Heart left ventricle (tissue), 16 donors: ENCODE measurements at regions not wholly inside any gene's neighbourhood (a gene's known extent, or its start where the extent isn't known, plus 50 kb on each side); places are given as distances from the start of the nearest gene placed in this dataset.

Source experiments
- ATAC-seq, 4 donors: fragments of 200-7000 bp; cut with Tn5 transposase; one replicate each; pipeline ENCODE4 v1.9.1; 2020 to 2022; ENCODE audit warnings: moderate library complexity in 4 of 4, mild to moderate bottlenecking in 3 of 4, moderate number of reproducible peaks in 1 of 4
- DNase-seq, 5 donors: peaks; one replicate each; pipeline ENCODE4 v3.0.0-alpha.2; 2020
- H3K27ac ChIP-seq, 12 donors: fragments of 200-600 bp; sonication (generic) in 4 of 12; one replicate each; pipeline versions ENCODE4 v1.5.0 to v1.8.0; 2016 to 2022; ENCODE audit warnings: mild to moderate bottlenecking in 2 of 12
- H3K27me3 ChIP-seq, 9 donors: fragments of 200-600 bp; sonication (generic) in 2 of 9; one replicate each; pipeline versions ENCODE4 v1.5.1 to v1.8.0; 2016 to 2022; ENCODE audit warnings: mild to moderate bottlenecking in 3 of 9
- H3K36me3 ChIP-seq, 9 donors: fragments of 200-600 bp; sonication (generic) in 2 of 9; one replicate each; pipeline versions ENCODE4 v1.5.0 to v1.8.0; 2018 to 2022; ENCODE audit warnings: mild to moderate bottlenecking in 2 of 9
- H3K4me1 ChIP-seq, 12 donors: fragments of 200-600 bp; sonication (generic) in 4 of 12; one replicate each; pipeline versions ENCODE4 v1.5.0 to v1.8.0; 2016 to 2022; ENCODE audit warnings: mild to moderate bottlenecking in 3 of 12
- H3K4me3 ChIP-seq, 12 donors: fragments of 200-600 bp; sonication (generic) in 4 of 12; one replicate each; pipeline versions ENCODE4 v1.5.0 to v1.8.0; 2017 to 2022; ENCODE audit warnings: mild to moderate bottlenecking in 9 of 12, moderate library complexity in 4 of 12
- H3K9me3 ChIP-seq, 12 donors: fragments of 200-600 bp; sonication (generic) in 4 of 12; one replicate each; pipeline versions ENCODE4 v1.5.0 to v1.8.0; 2016 to 2022; ENCODE audit warnings: mild to moderate bottlenecking in 1 of 12
- CTCF ChIP-seq, 12 donors: fragments of 200-600 bp; sonication (generic) in 4 of 12; IDR thresholded peaks; one replicate each; pipeline versions ENCODE4 v1.5.0 to v1.8.0; 2018 to 2022; ENCODE audit warnings: antibody characterized with exemption in 12 of 12, mild to moderate bottlenecking in 5 of 12
- POLR2A ChIP-seq, 2 donors: fragments of 450-650 bp; IDR thresholded peaks; one replicate each; pipeline ENCODE4 v1.6.1; 2017; ENCODE audit warnings: antibody characterized with exemption in 2 of 2, mild to moderate bottlenecking in 2 of 2, moderate library complexity in 2 of 2
- WGBS, 4 donors: extraction: QIAGEN DNeasy Blood & Tissue Kit in 2 of 4; methylation state at CpG; one replicate each; pipeline versions ENCODE4 v1.1.5 to v1.1.7; 2013 to 2018; 5-methylcytosine and 5-hydroxymethylcytosine counted together
- intact Hi-C, 10 donors: fragments of 100-400 bp; cut with DNase I; formaldehyde crosslinking; loops; one replicate each; pipeline versions ENCODE4 v1.11.1 to v1.14.2; 2022
- donor health status: ischemic (EF 13 %, LVEDD 7.1; RV severe dilation, severe dysfunction).
- donor health status: healthy with polysubstance abuse.
- donor health status: DM: no; HTN: yes; CAD: no.
- donor health status: DM: no; HTN: no; CAD: no.
- donor health status: ischemic (EF 25% LVEDD 6.9; RV normal size, moderate dysfunction).
- donor health status: ischemic (EF 25% LVEDD 5.7; RV mildly dilated, moderate dysfunction).
- donor health status: healthy.
- donor health status: DM: yes; HTN: yes; CAD: no.
- donor health status: ischemic (EF 35%, LVEDD 5.7; RV mildly dilated, moderate dysfunction).
- donor health status: nonischemic (EF 11% LVEDD 7.7; RV severe dilation, severe dysfunction).
- donor health status: DM: yes; HTN: yes; CAD: no.
- donor health status: PGD.
- donor health status: ischemic (EF 29% LVEDD 5.4; RV normal size, mild dysfunction).
- donor health status: nonischemic (EF 23%, LVEDD 6.1; RV moderate dilation, normal function).

GRCh38 chr20:6482486-6482885 lies 285.0 kb upstream of the BMP2 start:
- Histone ChIP-seq H3K4me1 (no peaks in the 10 kb centered on the region), H3K27me3 (no peaks in the 10 kb centered on the region), H3K36me3 (no peaks in the 10 kb centered on the region), H3K4me3 (no peak overlapping the region), H3K9me3 (no peaks in the 10 kb centered on the region), H3K27ac (no peak overlapping the region)
- TF ChIP-seq POLR2A (IDR thresholded peaks at IDR 0.05) (no peak), CTCF (IDR thresholded peaks at IDR 0.05) (no peak)
- DNase-seq (no peak), ATAC-seq (no peak)
- intact Hi-C loops: no loop called here

- Histone ChIP-seq H3K4me1 (no peaks in the 10 kb centered on the region), H3K27me3 (no peaks in the 10 kb centered on the region), H3K36me3 (no peaks in the 10 kb centered on the region), H3K9me3 (no peaks in the 10 kb centered on the region), H3K4me3 (no peak overlapping the region), H3K27ac (no peak overlapping the region)
- intact Hi-C loops: no loop called here
- TF ChIP-seq POLR2A (IDR thresholded peaks at IDR 0.05): no peak
- TF ChIP-seq CTCF (IDR thresholded peaks at IDR 0.05): no peak
- 80 to 84% (median 81%) methylated on average over 7 of the region's 7 CpGs for WGBS, 4 donors
- DNase-seq (no peak), ATAC-seq (no peak)
Observed at GRCh38 chr20:6480328-6481200, 286.9 kb upstream of the BMP2 start.

GRCh38 chr20:6473197-6473596 lies 294.3 kb upstream of the BMP2 start:
- DNase-seq: no peak
- Histone ChIP-seq H3K9me3 (no peaks in the 10 kb centered on the region), H3K4me1 (no peaks in the 10 kb centered on the region), H3K27ac (no peak overlapping the region), H3K4me3 (no peak overlapping the region), H3K27me3 (no peaks in the 10 kb centered on the region), H3K36me3 (no peaks in the 10 kb centered on the region)
- TF ChIP-seq POLR2A (IDR thresholded peaks at IDR 0.05): no peak
- TF ChIP-seq CTCF (IDR thresholded peaks at IDR 0.05): no peak
- intact Hi-C loops: loop anchor here in 1 of 10 donors (10.0 kb wide), 1 partner anchor 52 kb away; no protein-coding TSS in a partner anchor
- no peak for ATAC-seq

- Histone ChIP-seq H3K4me1 (no peaks in the 10 kb centered on the region), H3K9me3 (no peaks in the 10 kb centered on the region), H3K27me3 (no peaks in the 10 kb centered on the region), H3K4me3 (no peak overlapping the region), H3K36me3 (no peaks in the 10 kb centered on the region), H3K27ac (no peak overlapping the region)
- WGBS, 4 donors: 73 to 84% (median 81%) methylated on average over 1 of the region's 1 CpG
- DNase-seq (no peak), ATAC-seq (no peak)
- intact Hi-C loops: loop anchor here in 1 of 10 donors (10.0 kb wide), 1 partner anchor 53 kb away; no protein-coding TSS in a partner anchor
- TF ChIP-seq POLR2A (IDR thresholded peaks at IDR 0.05) (no peak), CTCF (IDR thresholded peaks at IDR 0.05) (no peak)
Observed at GRCh38 chr20:6471871-6472270, 295.6 kb upstream of the BMP2 start.
